GM19468 (cell line): ENCODE measurements at regions not wholly inside any gene's neighbourhood (a gene's known extent, or its start where the extent isn't known, plus 50 kb on each side); places are given as distances from the start of the nearest gene placed in this dataset.
"Not testable (repeated sequence)": the region's sequence is repeated elsewhere in the genome, so short reads cannot be mapped to it uniquely, and the experiment has no call there.

Source experiments
- ATAC-seq: cut with Tn5 transposase; IDR thresholded peaks from one replicate; pipeline ENCODE4 v1.9.1; 2021; ENCODE audit warnings: mild to moderate bottlenecking, moderate library complexity, moderate number of reproducible peaks; ENCODE audit not compliant: unreplicated experiment; ENCODE audit errors: extremely low read depth

DNA sequence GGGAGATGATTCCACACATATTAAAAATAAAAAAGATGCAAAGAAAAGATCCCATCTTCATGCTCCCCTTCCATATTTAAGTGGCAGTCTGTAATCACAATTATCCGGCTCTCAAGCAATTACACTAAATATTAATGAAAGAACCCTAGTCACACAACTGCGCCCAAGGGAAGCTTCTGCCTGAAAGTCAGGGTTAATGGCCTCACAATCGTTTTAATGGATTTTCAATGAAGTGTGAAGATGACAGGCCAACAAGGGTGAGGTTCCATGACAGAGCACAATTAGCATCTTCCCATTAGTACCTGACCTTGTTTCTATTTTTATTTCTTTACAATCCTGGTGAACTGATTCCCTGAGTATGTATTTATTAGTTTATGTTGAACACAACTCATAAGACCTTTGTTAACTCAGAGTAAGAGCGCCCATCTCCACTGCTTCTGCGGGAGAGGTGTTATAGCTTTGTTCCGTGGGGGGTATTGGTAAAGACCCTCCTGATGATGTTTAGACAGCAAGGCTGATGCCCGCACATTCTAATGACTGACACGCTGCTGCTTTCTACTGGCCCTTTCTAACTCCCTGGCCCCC lies 80.9 kb downstream of the IER5 start:
- ATAC-seq = no peak

DNA sequence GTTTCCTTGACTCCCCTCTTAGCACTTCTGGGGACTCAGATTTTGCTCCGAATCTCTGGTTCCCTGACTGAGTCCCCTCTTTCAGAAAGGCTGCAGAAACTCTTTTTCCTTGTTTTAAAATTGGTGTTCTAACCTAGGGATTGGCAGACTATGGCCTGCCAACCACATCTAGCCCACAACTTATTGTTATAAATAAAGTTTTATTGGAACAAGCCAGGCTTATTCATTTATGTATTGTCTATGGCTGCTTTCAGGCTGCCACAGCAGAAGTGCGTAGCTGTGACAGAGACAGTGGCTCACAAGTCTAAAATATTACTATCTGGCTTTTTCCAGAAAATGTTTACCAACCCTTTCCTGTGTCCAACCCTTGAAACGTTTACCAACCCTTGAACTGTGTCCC lies 81.7 kb downstream of the IER5 start:
- no peak for ATAC-seq

DNA sequence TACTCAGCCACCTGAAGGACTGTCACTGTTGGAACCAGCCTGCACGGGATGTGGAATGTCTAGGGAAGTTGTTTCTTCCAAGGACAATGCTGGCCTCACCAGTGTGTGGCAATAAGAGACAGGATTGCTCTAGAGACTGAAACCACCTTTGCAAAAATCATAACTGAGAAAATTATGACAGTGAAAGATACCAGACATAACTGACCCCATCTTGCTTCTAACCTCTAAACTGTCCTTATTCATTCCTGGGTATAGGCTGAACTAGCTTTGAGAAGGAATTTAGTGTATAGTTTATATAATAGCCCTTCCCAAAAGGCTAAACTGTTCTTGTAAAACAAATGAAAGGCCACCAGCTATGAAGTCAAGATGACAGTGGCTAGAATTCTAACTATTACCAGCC lies 83.6 kb downstream of the IER5 start:
- no peak for ATAC-seq

DNA sequence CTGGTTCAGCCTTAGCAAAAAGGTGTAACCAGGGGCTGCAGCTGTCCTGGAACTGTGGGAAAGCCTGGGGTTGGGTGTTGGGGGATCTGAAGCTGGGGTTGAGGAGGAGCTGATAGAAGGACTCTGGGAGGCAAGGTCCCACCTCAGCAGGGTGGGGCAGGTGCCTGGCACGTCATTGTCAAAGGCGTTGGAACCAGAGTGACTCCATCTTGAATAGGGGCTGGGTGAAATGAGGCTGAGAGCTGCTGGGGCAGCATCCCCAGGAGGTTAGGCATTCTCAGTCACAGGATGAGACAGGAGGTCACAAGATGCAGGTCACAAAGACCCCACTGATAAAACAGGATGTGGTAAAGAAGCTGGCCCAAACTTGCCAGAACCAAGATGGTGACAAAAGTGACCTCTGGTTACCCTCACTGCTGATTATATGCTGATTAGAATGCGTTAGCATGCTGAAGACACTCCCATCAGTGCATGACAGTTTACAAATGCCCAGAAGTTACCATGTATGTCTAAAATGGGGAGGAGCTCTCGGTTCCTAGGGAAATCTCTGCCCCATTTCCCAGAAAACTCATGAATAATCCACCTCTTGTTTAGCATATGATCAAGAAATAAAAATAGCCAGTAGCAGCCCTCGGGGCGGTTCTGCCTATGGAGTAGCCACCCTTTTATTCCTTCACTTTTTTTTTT lies 85.4 kb downstream of the IER5 start:
- ATAC-seq = no peak

DNA sequence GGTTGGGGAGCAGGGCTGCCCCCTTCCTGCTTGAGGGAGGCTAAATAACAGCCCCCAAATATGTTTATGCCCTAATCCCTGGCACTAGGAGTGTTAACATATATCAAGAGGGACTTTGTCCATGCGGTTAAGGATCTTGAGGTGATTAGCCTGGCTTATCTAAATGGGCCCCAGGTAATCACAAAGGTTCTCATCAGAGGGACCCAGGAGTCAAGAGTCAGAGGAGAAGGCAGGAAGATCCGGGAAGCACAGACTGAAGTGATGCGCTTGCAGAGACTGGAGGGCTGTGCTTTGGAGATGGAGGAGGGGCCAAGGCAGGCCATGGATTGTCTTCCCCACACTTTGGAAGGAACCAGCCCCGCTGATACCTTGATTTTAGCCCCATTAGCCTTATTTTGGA lies 86.4 kb downstream of the IER5 start:
- ATAC-seq = no peak

DNA sequence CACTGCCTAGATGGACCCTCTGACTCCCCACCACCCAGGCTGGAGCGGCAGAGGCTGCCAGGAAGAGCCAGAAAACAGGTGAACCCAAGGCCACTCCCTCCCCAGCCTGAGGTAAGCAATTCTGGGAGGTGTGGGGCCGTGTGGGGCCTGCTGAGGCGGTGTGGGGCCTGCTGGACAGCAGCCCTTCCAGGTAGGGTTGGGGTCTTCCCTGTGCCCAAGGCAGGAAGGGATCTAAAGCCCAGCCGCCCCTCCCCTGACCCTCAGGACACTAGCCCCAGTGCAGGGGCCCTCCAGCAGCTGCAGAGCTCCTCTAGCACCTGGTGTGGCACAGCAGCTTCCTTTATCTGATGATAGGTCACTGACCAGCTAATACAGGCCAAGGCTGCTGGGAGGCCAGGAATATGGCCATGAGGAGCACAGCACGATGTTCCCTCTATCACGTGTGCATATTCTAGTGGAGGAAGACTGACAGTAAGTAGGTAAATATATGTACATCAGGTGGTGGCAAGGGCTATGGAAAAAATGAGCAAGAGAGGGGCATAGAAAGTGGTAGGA lies 86.9 kb downstream of the IER5 start:
- no peak for ATAC-seq

DNA sequence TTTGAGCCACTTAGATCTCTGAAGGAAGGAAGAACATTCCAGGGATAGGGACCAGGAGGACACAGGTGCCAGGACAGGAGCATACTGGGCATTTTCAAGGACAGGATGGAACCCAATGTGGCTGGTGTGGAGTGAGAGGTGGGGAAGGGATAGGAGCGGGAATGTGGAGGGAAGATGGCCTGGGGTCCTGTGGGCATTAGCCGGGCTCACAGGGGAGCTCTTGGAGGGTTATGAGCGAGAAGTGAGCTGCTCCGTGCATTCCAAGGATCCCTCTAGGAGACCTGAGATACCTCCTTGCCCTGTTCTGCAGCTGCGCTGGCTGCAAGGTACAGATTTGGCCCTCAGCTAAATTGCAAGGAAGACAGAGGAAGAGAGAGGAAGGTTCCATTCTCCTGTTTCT lies 87.5 kb downstream of the IER5 start:
- no peak for ATAC-seq

DNA sequence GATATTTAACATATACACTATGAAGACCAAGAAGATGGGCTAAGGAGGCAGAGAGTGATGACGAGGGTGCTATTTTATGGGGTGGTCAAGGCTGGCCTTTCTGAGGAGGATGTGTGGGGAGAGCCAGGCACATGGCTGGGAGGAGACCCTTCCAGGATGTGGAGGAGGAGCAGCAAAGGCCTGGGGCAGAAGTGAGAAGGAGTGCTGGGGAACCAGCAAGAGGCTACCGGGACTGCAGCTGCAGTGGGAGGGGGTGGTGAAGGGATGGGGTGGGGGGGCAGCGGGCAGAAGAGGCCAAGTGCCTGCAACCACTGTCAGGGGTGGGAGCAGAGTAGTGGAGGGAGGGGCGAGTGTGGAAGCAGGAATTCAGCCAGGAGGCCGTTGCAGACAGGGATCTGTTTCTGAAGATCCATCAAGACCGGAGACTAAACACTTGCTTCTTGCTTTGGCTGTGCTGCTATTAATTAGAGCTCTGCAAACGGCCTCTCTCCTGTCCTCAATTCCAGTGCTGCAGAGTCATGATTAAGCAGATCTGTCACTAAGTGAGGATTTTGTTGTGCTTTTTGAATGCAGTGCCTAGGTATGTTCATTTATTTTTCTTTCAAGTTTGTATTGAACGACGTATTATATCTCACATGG lies 89.9 kb downstream of the IER5 start:
- no peak for ATAC-seq

DNA sequence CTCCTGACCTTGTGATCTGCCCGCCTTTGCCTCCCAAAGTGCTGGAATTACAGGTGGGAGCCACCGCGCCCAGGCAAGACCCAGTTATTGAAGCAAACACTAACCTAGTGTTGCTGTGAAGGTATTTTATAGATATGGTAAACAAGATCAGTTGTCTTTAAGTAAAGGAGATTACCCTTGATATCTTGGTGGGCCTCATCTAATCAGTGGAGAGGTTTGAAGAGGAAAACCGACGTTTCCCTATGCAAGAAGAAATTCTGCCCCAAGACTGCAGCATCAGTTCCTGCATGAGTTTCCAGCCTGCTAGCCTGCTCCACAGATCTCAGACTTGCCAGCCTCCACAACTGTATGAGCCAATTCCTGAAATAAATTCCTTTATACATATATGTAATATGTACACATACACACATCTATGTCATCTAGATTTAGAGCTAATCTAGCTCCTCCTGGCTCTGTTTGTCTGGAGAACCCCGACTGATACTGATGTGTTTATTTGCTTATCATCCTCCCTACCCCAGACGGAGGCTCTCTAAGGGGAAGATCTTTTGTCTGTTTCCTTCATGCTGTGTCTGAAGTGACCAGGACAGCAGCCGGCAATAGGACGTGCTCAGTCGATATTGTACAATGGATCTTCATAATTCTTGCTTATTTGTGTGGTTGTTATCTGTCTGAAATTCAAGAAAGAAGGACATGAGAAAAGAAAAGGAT lies 90.9 kb downstream of the IER5 start:
- no peak for ATAC-seq

DNA sequence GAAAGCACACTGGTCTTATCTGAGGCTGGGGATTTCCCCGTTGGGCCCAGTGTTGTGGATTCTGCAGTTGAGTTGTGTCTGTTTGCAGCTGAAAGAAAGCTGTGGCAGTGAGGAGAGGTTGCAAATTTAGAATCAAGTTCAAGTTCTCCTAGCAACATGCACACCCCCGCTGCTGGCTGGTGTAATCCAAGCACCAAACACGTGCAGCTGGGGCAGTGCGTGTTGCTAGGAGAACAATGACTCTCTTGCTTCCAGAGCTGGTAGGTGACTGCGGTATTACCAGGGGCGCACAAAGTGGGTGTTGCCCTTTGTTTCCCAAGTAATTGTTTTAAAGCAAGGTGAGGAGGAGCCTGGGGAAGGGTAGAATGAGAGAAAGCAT lies 91.5 kb downstream of the IER5 start:
- ATAC-seq = no peak

DNA sequence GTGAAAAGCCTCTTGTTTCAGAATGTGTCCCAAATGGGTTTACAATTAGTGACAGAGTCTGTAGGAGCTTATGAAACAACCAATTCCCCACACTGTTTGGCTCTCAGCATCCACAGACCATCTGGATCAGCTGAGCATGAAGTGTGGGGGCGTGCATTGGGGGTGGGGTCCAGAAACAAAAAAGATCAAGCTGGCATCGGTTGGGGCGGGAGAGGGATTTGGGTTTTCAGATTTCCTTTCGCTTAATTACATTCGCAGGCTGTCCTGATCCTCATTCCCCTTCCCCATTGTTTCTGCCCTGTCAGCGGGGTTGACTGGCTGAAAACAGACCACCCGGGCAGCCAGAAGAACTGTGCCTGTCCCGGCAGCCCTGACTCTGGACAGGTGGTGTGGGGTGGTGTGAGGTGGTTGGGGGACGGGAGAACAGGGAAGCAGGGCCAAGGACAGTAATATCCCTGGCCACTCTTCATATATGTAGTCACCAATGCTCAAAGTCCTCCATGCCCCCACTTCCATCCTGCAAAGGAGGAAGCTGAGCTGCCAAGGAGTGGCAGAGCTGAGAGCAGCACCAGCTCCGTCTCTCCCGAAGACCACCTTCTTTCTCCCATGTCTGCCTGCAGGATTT lies 92.0 kb downstream of the IER5 start:
- no peak for ATAC-seq

DNA sequence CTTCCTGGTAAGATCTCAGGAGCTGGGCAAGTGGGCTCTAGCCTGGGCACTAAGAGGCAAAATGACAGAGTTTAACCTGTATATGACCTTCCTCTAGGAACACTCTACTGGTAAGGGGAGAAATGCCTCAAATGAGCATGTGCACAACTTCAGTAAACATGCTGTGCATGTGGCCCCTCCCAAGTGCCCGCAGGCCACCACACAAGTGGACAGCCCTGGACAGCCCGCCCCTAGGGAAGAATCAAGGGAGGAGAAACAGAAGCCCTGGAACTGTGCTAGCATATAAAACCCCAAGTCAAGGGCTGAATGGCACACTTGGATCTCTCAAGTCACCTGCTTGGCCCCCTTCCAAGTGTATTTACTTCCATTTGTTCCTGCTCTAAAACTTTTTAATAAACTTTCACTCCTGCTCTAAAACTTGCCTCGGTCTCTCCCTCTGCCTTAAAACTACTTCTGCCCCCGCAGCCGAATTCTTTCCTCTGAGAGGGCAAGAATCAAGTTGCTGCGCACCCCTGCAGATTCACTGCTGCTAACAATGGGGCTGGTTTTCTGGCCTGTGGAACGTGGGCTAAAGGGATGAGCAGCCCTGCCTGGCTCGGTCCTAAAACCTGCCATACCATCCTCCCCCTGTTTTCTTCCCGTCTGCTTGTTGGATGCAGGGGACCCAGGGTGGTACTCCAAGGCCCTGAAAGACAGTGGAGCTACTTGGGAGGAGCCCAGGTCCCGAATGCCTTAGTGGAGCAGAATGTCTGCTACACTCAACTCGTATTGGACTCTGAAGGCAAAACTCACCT lies 93.5 kb downstream of the IER5 start:
- ATAC-seq = no peak

DNA sequence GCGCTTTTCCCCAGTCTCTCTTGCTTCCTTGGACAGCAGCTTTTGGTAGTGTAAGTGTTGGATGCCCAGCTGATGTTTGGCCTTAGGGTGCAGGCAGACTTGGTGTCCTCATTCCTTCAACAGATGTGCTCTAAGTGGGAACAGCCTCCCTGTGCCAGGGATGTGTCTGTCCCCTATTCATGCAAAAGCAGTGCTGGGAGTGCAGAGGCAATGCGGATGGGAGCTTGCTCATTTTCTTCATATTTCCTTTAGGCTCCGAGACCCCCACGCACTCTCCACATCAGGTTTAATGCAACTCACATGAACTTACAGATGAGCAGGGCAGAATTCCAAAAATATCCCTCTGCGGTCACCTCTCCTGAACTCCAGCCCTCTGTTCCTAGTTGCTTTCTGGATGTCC lies 96.1 kb downstream of the IER5 start:
- ATAC-seq = no peak

DNA sequence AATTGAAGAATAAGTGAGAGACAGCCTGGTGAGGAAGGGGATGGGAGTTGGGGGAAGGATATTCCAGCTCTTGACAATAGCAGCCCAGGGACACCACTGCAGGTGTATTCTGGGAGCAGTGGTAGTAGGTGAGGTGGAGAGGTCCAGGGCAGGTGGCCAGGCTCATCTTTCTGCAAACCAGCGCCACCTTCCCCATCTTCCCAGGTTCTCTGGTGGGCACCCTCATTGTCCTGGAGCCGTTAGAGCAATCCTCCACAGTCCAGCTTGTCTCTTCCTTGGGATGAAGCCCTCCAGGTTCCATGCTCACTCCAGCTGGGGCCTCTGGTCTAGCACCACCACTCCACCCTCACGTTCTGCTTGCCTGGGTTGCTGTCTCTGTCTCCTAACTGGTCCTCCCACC lies 97.0 kb downstream of the IER5 start:
- no peak for ATAC-seq

DNA sequence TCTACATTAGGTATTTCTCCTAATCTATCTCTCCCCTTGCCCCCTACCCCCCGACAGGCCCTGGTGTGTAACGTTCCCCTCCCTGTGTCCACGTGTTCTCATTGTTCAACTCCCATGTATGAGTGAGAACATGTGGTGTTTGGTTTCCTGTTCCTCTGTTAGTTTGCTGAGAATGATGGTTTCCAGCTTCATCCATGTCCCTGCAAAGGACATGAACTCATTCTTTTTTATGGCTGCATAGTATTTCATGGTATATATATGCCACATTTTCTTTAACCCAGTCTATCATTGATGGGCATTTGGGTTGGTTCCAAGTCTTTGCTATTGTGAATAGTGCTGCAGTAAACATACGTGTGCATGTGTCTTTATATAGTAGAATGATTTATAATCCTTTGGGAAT lies 97.6 kb downstream of the IER5 start:
- ATAC-seq = not testable (repeated sequence)

DNA sequence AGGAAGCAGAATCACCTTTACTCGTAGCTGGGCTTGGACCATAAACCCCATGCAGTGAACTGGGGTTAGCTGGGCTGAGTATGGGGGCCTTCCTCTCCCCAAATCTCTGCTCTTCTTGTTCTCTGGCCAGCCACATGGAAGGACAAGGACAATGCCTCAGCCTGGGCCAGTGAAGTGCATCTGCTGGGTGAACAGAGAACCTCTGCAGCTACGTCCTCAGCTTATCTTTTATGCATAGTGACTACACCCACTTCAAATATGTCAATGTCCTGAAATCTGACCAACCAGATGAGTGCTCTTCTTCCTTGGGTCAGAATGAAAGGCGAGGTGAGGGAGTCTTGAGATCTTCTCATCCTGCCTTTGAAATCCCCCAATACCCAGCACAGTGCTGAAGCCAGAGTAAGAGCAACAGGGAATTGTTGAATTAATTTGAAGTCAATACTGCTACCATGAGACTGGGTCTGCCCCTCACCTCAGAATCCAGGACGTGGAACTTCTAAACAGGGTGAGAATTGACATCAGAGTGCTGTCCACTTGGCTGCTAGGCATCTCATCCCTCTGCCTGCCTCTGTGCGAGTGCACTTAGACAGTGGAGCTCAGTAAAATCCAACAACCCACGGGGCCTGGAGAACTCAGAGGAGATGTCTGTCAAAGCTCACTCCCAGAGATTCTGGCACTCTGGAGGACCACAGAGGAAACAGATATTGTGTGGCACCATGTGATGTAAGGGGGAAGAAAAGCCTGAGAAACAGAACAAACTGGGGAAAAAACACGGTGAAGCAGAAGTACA lies 99.0 kb downstream of the IER5 start:
- ATAC-seq = no peak

DNA sequence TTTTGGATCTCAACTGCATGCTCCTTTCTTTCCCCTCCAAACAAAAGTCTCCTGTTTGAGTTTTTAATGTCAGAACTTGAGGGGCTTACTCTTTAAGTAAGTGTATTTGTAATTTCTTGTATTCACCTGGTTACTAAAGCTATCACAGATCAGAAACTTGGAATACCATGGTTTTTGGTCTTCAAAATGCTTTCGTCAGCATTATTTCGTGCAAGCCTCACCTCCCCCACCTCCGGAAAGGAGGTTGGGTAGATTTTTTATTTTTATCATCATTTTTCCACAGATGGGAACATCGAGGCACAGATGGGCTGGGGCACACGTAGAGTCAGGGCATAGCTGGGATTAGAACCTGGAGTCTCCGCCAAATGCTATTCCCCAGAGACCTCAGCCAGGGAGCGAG lies 100.7 kb downstream of the IER5 start:
- ATAC-seq = no peak

DNA sequence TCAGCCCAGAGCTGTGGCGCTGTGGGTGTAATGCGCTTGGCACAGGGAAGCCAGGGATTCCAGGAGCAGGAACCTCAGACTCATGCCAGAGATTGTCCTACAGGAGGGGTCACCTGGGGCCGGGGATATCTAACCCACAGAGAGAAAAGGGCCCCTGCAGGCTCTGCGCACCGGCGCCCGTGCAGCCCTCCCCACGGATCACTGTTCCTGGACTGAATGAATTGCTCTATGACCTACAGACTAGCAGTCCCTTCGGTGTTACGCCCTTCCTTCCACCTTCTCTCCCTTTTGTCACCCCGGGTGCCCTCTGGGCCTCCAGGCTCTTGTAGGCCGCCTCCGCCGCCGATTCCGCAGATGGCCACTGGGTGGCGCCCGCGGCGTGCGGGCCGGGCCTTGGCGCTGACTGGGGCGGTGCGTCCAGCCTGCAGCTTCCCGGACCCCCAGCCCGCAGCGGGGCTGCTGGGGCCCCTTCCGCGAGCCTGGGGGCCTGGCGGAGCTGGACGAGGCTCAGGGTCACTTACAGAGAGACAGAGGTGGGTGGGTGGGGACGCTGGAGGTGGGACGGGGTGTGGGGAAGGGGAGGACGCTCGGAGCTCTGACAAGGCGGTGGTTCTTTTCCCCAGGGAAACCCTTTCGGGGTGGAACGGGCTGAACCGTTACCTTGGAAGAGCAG lies 101.3 kb downstream of the IER5 start:
- no peak for ATAC-seq
